ENCODE measurements at regions not wholly inside any gene's neighbourhood (a gene's known extent, or its start where the extent isn't known, plus 50 kb on each side); places are given as distances from the start of the nearest gene placed in this dataset.

- Histone ChIP-seq H3K4me1 (ENCODE audit: control insufficient read depth, insufficient read depth, low read length) (peaks cover 2% of the 10 kb centered on the region; the same call in 1 of the 2 replicates), H2BK15ac (ENCODE audit: low read depth, low read length) (no peak overlapping the region), H3K27ac (ENCODE audit: insufficient read depth, low read length) (no peak overlapping the region), H3K18ac (ENCODE audit: low read depth, low read length) (no peak overlapping the region), H4K20me1 (ENCODE audit: insufficient read depth, low read length) (no peaks in the 10 kb centered on the region), H2AK5ac (ENCODE audit: low read depth, low read length) (no peak overlapping the region), H2BK20ac (ENCODE audit: low read depth, low read length) (no peak overlapping the region), H3K79me1 (ENCODE audit: low read depth in 1 of 2, low read length in 2 of 2) (no peaks in the 10 kb centered on the region), H3K36me3 (ENCODE audit: control insufficient read depth, insufficient read depth, low read length) (no peaks in the 10 kb centered on the region), H3K4me3 (ENCODE audit: insufficient read depth, low read depth, low read length) (no peak overlapping the region), H4K5ac (ENCODE audit: low read depth, low read length) (no peak overlapping the region), H3K56ac (ENCODE audit: extremely low read depth, insufficient read depth, low read length) (no peak overlapping the region), H3K23ac (ENCODE audit: low read depth, low read length) (no peak overlapping the region), H3K9me1 (ENCODE audit: insufficient read depth, low read length) (no peaks in the 10 kb centered on the region), H3K27me3 (ENCODE audit: control insufficient read depth, insufficient read depth, low read length) (no peaks in the 10 kb centered on the region), H3K9ac (ENCODE audit: low read depth, low read length) (no peak overlapping the region), H2AK9ac (replicated peaks; ENCODE audit: low read depth, low read length, poor library complexity) (no peak overlapping the region), H3K4ac (ENCODE audit: low read depth, low read length) (no peak overlapping the region), H3K4me2 (ENCODE audit: low read depth, low read length) (no peak overlapping the region), H4K8ac (ENCODE audit: low read depth in 2 of 2, low read length in 2 of 2) (no peak overlapping the region), H2AFZ (replicated peaks; ENCODE audit: low read length, poor library complexity) (no peak overlapping the region), H4K91ac (ENCODE audit: insufficient read depth, low read depth, low read length) (no peak overlapping the region), H3K9me3 (ENCODE audit: control insufficient read depth, insufficient read depth, low read length) (no peaks in the 10 kb centered on the region), H2BK5ac (ENCODE audit: low read depth, low read length, poor library complexity, severe bottlenecking) (no peak overlapping the region), H3K14ac (replicated peaks; ENCODE audit: low read depth, low read length) (no peak overlapping the region), H2BK120ac (ENCODE audit: low read depth, low read length) (no peak overlapping the region)
- TF ChIP-seq CHD1 (IDR thresholded peaks at IDR 0.05; ENCODE audit: low read depth, low read length) (no peak), RAD21 (IDR thresholded peaks at IDR 0.05; ENCODE audit: low read length) (no peak), RFX5 (IDR thresholded peaks at IDR 0.05; ENCODE audit: low read depth, low read length) (no peak), CEBPB (IDR thresholded peaks at IDR 0.05; ENCODE audit: low read depth, low read length) (no peak), BHLHE40 (IDR thresholded peaks at IDR 0.05; ENCODE audit: low read depth, low read length) (no peak), MXI1 (IDR thresholded peaks at IDR 0.05; ENCODE audit: borderline replicate concordance, low read depth, low read length) (no peak), POLR2A (IDR thresholded peaks at IDR 0.05; ENCODE audit: low read depth, low read length) (no peak), RCOR1 (IDR thresholded peaks at IDR 0.05; ENCODE audit: insufficient replicate concordance, low read length) (no peak), MAFK (IDR thresholded peaks at IDR 0.05; ENCODE audit: low read depth, low read length) (no peak), FOS (IDR thresholded peaks at IDR 0.05; ENCODE audit: low read depth, low read length) (no peak), MAZ (IDR thresholded peaks at IDR 0.05; ENCODE audit: borderline replicate concordance, low read depth, low read length) (no peak), NFE2L2 (IDR thresholded peaks at IDR 0.05; ENCODE audit: low read depth, low read length) (no peak), SMC3 (IDR thresholded peaks at IDR 0.05; ENCODE audit: low read depth, low read length) (no peak), CTCF (conservative IDR thresholded peaks at IDR 0.05; ENCODE audit: low read depth, low read length) (no peak), ELK1 (IDR thresholded peaks at IDR 0.05; ENCODE audit: borderline replicate concordance, low read depth, low read length) (no peak)
- TF ChIP-seq, protein P1, sequence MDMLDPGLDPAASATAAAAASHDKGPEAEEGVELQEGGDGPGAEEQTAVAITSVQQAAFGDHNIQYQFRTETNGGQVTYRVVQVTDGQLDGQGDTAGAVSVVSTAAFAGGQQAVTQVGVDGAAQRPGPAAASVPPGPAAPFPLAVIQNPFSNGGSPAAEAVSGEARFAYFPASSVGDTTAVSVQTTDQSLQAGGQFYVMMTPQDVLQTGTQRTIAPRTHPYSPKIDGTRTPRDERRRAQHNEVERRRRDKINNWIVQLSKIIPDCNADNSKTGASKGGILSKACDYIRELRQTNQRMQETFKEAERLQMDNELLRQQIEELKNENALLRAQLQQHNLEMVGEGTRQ (IDR thresholded peaks at IDR 0.05; ENCODE audit: low read depth, low read length), result no peak
- no CpG with 5 or more reads among the region's 5 CpGs for WGBS, 2 experiments (ENCODE audit: extremely low coverage in 2 of 2, insufficient read length in 1 of 2)
- dilution Hi-C loops (cut with HindIII; ENCODE audit: low sequenced_read_pairs, unreplicated experiment) (no loop called here), in situ Hi-C loops (cut with MboI; ENCODE audit: low sequenced_read_pairs) (no loop called here), intact Hi-C loops (cut with micrococcal nuclease) (no loop called here)
- DNase-seq, result no peak
- no peak for ATAC-seq (ENCODE audit: low read depth)
- no TSS peak for BruUV-seq (replicated peaks)
- CTCF ChIA-PET, result no interaction called here
- POLR2A ChIA-PET (ENCODE audit: unreplicated experiment), result no interaction called here
Observed at GRCh38 chr10:9789996-9790395, 1227.7 kb upstream of the CELF2 start.

Measured in IMR-90 (cell line).